ENCODE measurements at regions not wholly inside any gene's neighbourhood (a gene's known extent, or its start where the extent isn't known, plus 50 kb on each side); places are given as distances from the start of the nearest gene placed in this dataset.

GRCh38 chr7:10085231-10085630 lies 888.4 kb upstream of the PHF14 start:
- in situ Hi-C loops (cut with HindIII; ENCODE audit: low sequenced_read_pairs) = no loop called here
- H3K4me3 ChIP-seq (ENCODE audit: low read depth, low read length) = no peak overlapping the region
- TF ChIP-seq CTCF (IDR thresholded peaks at IDR 0.05; ENCODE audit: low read depth, low read length, missing control alignments) = no peak
- no peak for DNase-seq (ENCODE audit: low read depth)

- H3K4me3 ChIP-seq (ENCODE audit: low read depth, low read length) = no peak overlapping the region
- in situ Hi-C loops (cut with HindIII; ENCODE audit: low sequenced_read_pairs) = no loop called here
- DNase-seq (ENCODE audit: low read depth) = no peak
- TF ChIP-seq CTCF (IDR thresholded peaks at IDR 0.05; ENCODE audit: low read depth, low read length, missing control alignments) = no peak
These were observed 873.1 kb upstream of the PHF14 start for GRCh38 chr7:10100572-10100971.

GRCh38 chr7:10101351-10101750 lies 872.3 kb upstream of the PHF14 start:
- H3K4me3 ChIP-seq (ENCODE audit: low read depth, low read length) = no peak overlapping the region
- no peak for TF ChIP-seq CTCF (IDR thresholded peaks at IDR 0.05; ENCODE audit: low read depth, low read length, missing control alignments)
- no peak for DNase-seq (ENCODE audit: low read depth)
- in situ Hi-C loops (cut with HindIII; ENCODE audit: low sequenced_read_pairs) = no loop called here

GRCh38 chr7:10104292-10104691 lies 869.4 kb upstream of the PHF14 start:
- TF ChIP-seq CTCF (IDR thresholded peaks at IDR 0.05; ENCODE audit: low read depth, low read length, missing control alignments) = no peak
- DNase-seq (ENCODE audit: low read depth) = no peak
- no peak overlapping the region for H3K4me3 ChIP-seq (ENCODE audit: low read depth, low read length)
- in situ Hi-C loops (cut with HindIII; ENCODE audit: low sequenced_read_pairs) = no loop called here

- DNase-seq (ENCODE audit: low read depth) = no peak
- in situ Hi-C loops (cut with HindIII; ENCODE audit: low sequenced_read_pairs) = no loop called here
- H3K4me3 ChIP-seq (ENCODE audit: low read depth, low read length) = no peak overlapping the region
- no peak for TF ChIP-seq CTCF (IDR thresholded peaks at IDR 0.05; ENCODE audit: low read depth, low read length, missing control alignments)
These were observed 867.1 kb upstream of the PHF14 start for GRCh38 chr7:10106609-10107008.

GRCh38 chr7:10116511-10116910 lies 857.2 kb upstream of the PHF14 start:
- no peak for TF ChIP-seq CTCF (IDR thresholded peaks at IDR 0.05; ENCODE audit: low read depth, low read length, missing control alignments)
- H3K4me3 ChIP-seq (ENCODE audit: low read depth, low read length) = no peak overlapping the region
- in situ Hi-C loops (cut with HindIII; ENCODE audit: low sequenced_read_pairs) = no loop called here
- no peak for DNase-seq (ENCODE audit: low read depth)

- no peak for TF ChIP-seq CTCF (IDR thresholded peaks at IDR 0.05; ENCODE audit: low read depth, low read length, missing control alignments)
- in situ Hi-C loops (cut with HindIII; ENCODE audit: low sequenced_read_pairs) = no loop called here
- no peak for DNase-seq (ENCODE audit: low read depth)
- H3K4me3 ChIP-seq (ENCODE audit: low read depth, low read length) = no peak overlapping the region
These were observed 855.9 kb upstream of the PHF14 start for GRCh38 chr7:10117815-10118214.

Measured in astrocyte of the cerebellum (primary cell).